ENCODE measurements at regions not wholly inside any gene's neighbourhood (a gene's known extent, or its start where the extent isn't known, plus 50 kb on each side); places are given as distances from the start of the nearest gene placed in this dataset.

GRCh38 chr18:71212222-71212621 is 923.4 kb downstream of the SOCS6 start (continued):
- TF ChIP-seq PRRX2 (CRISPR knock-in tag; IDR thresholded peaks at IDR 0.05) (no peak), ZNF317 (CRISPR knock-in tag; IDR thresholded peaks at IDR 0.05; ENCODE audit: borderline replicate concordance, low read depth) (no peak), CREB1 (CRISPR knock-in tag; IDR thresholded peaks at IDR 0.05) (no peak)
- TF ChIP-seq, protein P1, sequence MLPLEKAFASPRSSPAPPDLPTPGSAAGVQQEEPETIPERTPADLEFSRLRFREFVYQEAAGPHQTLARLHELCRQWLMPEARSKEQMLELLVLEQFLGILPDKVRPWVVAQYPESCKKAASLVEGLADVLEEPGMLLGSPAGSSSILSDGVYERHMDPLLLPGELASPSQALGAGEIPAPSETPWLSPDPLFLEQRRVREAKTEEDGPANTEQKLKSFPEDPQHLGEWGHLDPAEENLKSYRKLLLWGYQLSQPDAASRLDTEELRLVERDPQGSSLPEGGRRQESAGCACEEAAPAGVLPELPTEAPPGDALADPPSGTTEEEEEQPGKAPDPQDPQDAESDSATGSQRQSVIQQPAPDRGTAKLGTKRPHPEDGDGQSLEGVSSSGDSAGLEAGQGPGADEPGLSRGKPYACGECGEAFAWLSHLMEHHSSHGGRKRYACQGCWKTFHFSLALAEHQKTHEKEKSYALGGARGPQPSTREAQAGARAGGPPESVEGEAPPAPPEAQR (CRISPR knock-in tag; IDR thresholded peaks at IDR 0.05), result no peak
- TF ChIP-seq, protein P2, sequence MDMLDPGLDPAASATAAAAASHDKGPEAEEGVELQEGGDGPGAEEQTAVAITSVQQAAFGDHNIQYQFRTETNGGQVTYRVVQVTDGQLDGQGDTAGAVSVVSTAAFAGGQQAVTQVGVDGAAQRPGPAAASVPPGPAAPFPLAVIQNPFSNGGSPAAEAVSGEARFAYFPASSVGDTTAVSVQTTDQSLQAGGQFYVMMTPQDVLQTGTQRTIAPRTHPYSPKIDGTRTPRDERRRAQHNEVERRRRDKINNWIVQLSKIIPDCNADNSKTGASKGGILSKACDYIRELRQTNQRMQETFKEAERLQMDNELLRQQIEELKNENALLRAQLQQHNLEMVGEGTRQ (CRISPR knock-in tag; IDR thresholded peaks at IDR 0.05), result no peak

DNA sequence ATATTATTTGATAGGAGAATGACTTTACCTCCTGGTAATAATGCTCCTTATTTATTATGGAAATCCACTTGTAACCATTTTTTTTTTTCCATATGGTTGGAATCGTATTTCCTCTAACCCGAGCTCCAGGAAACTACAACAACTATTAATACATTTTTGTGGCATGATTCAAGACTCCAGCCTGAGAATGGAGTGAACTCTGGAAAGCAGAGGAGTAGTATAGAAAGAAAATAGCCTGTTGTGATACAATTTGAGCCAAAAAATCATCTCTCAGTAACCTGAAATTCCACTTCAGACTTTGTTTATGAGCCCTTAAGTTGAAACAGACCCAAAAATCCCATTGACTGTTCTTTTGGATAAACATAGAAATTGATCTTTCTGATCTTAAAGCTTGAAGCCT is 921.1 kb downstream of the SOCS6 start:
- TF ChIP-seq, protein P3, sequence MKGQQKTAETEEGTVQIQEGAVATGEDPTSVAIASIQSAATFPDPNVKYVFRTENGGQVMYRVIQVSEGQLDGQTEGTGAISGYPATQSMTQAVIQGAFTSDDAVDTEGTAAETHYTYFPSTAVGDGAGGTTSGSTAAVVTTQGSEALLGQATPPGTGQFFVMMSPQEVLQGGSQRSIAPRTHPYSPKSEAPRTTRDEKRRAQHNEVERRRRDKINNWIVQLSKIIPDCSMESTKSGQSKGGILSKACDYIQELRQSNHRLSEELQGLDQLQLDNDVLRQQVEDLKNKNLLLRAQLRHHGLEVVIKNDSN (CRISPR knock-in tag; IDR thresholded peaks at IDR 0.05), result no peak
- ChIA-PET CTCF (no interaction called here), POLR2A (no interaction called here)
- no peak for ATAC-seq
- peaks cover 5% of the 10 kb centered on the region; the same call in 1 of the 2 replicates for H3K27me3 Mint-ChIP-seq (ENCODE audit: low read depth)
- peaks cover 55% of the 10 kb centered on the region for H3K36me3 Mint-ChIP-seq
- no peak for DNase-seq (ENCODE audit: low spot score)
- H3K4me3 Mint-ChIP-seq, result no peak overlapping the region
- H3K4me1 Mint-ChIP-seq, result no peaks in the 10 kb centered on the region
- H3K9me3 Mint-ChIP-seq, result peaks cover 60% of the 10 kb centered on the region
- no peak overlapping the region for H3K27ac Mint-ChIP-seq

GRCh38 chr18:71194438-71194837 is 905.6 kb downstream of the SOCS6 start:
- H3K27ac Mint-ChIP-seq, result no peak overlapping the region
- peaks cover 68% of the 10 kb centered on the region for H3K9me3 Mint-ChIP-seq
- no peaks in the 10 kb centered on the region for H3K4me1 Mint-ChIP-seq
- peaks cover 64% of the 10 kb centered on the region for H3K36me3 Mint-ChIP-seq
- DNase-seq (ENCODE audit: low spot score) (no peak), ATAC-seq (no peak)
- no peak overlapping the region for H3K4me3 Mint-ChIP-seq
- H3K27me3 Mint-ChIP-seq (ENCODE audit: low read depth), result peaks cover 3% of the 10 kb centered on the region
- ChIA-PET CTCF (no interaction called here), POLR2A (no interaction called here)
- TF ChIP-seq, protein P4, sequence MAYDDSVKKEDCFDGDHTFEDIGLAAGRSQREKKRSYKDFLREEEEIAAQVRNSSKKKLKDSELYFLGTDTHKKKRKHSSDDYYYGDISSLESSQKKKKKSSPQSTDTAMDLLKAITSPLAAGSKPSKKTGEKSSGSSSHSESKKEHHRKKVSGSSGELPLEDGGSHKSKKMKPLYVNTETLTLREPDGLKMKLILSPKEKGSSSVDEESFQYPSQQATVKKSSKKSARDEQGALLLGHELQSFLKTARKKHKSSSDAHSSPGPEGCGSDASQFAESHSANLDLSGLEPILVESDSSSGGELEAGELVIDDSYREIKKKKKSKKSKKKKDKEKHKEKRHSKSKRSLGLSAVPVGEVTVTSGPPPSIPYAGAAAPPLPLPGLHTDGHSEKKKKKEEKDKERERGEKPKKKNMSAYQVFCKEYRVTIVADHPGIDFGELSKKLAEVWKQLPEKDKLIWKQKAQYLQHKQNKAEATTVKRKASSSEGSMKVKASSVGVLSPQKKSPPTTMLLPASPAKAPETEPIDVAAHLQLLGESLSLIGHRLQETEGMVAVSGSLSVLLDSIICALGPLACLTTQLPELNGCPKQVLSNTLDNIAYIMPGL (CRISPR knock-in tag; IDR thresholded peaks at IDR 0.05), result no peak
- no peak for TF ChIP-seq FOXJ3 (CRISPR knock-in tag; IDR thresholded peaks at IDR 0.05; ENCODE audit: borderline replicate concordance)
- TF ChIP-seq AR (CRISPR knock-in tag; IDR thresholded peaks at IDR 0.05), result no peak
- no peak for TF ChIP-seq ATF1 (CRISPR knock-in tag; IDR thresholded peaks at IDR 0.05)
- TF ChIP-seq, protein P5, sequence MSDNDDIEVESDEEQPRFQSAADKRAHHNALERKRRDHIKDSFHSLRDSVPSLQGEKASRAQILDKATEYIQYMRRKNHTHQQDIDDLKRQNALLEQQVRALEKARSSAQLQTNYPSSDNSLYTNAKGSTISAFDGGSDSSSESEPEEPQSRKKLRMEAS (CRISPR knock-in tag; IDR thresholded peaks at IDR 0.05), result no peak
- no peak for TF ChIP-seq JUN (CRISPR knock-in tag; IDR thresholded peaks at IDR 0.05)
- TF ChIP-seq NR1H2 (CRISPR knock-in tag; IDR thresholded peaks at IDR 0.05), result no peak
- no peak for TF ChIP-seq ZNF532 (CRISPR knock-in tag; IDR thresholded peaks at IDR 0.05; ENCODE audit: borderline replicate concordance)
- no peak for TF ChIP-seq GABPB1 (CRISPR knock-in tag; IDR thresholded peaks at IDR 0.05)
- TF ChIP-seq GTF2I (CRISPR knock-in tag; conservative IDR thresholded peaks at IDR 0.05), result no peak
- TF ChIP-seq, protein P6, sequence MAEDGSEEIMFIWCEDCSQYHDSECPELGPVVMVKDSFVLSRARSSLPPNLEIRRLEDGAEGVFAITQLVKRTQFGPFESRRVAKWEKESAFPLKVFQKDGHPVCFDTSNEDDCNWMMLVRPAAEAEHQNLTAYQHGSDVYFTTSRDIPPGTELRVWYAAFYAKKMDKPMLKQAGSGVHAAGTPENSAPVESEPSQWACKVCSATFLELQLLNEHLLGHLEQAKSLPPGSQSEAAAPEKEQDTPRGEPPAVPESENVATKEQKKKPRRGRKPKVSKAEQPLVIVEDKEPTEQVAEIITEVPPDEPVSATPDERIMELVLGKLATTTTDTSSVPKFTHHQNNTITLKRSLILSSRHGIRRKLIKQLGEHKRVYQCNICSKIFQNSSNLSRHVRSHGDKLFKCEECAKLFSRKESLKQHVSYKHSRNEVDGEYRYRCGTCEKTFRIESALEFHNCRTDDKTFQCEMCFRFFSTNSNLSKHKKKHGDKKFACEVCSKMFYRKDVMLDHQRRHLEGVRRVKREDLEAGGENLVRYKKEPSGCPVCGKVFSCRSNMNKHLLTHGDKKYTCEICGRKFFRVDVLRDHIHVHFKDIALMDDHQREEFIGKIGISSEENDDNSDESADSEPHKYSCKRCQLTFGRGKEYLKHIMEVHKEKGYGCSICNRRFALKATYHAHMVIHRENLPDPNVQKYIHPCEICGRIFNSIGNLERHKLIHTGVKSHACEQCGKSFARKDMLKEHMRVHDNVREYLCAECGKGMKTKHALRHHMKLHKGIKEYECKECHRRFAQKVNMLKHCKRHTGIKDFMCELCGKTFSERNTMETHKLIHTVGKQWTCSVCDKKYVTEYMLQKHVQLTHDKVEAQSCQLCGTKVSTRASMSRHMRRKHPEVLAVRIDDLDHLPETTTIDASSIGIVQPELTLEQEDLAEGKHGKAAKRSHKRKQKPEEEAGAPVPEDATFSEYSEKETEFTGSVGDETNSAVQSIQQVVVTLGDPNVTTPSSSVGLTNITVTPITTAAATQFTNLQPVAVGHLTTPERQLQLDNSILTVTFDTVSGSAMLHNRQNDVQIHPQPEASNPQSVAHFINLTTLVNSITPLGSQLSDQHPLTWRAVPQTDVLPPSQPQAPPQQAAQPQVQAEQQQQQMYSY (CRISPR knock-in tag; IDR thresholded peaks at IDR 0.05), result no peak
